ENCODE measurements at regions not wholly inside any gene's neighbourhood (a gene's known extent, or its start where the extent isn't known, plus 50 kb on each side); places are given as distances from the start of the nearest gene placed in this dataset.

GRCh38 chr16:59432896-59433295 is 698.8 kb upstream of the GOT2 start:
- TF ChIP-seq CTCF (IDR thresholded peaks at IDR 0.05; ENCODE audit: insufficient read depth, low read depth, low read length): no peak
- CTCF ChIA-PET: no interaction called here
- Histone ChIP-seq H3K36me3 (ENCODE audit: control insufficient read depth, insufficient read depth, low read length) (no peaks in the 10 kb centered on the region), H3K4me3 (ENCODE audit: low read depth, low read length) (no peak overlapping the region), H3K27me3 (ENCODE audit: control insufficient read depth, insufficient read depth, low read length) (no peaks in the 10 kb centered on the region)
- POLR2A ChIA-PET: no interaction called here
- no peak for DNase-seq (ENCODE audit: low read depth)

DNA sequence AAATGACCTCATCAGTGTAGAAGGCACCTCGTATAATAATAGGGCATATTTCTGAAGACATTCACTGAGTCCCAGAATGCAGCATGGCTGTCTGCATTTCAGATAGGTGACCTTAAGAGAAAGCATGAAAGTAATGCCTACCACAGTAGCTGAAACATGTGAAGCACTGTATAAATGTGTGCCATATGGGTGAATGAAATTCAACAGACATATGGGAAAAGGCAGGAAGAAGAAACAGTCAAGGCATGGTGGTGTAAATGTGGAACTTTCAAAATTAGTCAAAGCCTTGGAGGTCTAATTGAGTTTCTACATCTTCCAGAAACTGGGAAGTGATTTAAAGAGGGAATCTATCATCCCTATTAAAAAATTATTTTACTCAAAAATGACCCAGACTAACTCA is 698.2 kb upstream of the GOT2 start:
- TF ChIP-seq CTCF (IDR thresholded peaks at IDR 0.05; ENCODE audit: insufficient read depth, low read depth, low read length): no peak
- POLR2A ChIA-PET: no interaction called here
- no peaks in the 10 kb centered on the region for H3K27me3 ChIP-seq (ENCODE audit: control insufficient read depth, insufficient read depth, low read length)
- DNase-seq (ENCODE audit: low read depth): no peak
- CTCF ChIA-PET: no interaction called here
- H3K36me3 ChIP-seq (ENCODE audit: control insufficient read depth, insufficient read depth, low read length): no peaks in the 10 kb centered on the region
- no peak overlapping the region for H3K4me3 ChIP-seq (ENCODE audit: low read depth, low read length)

DNA sequence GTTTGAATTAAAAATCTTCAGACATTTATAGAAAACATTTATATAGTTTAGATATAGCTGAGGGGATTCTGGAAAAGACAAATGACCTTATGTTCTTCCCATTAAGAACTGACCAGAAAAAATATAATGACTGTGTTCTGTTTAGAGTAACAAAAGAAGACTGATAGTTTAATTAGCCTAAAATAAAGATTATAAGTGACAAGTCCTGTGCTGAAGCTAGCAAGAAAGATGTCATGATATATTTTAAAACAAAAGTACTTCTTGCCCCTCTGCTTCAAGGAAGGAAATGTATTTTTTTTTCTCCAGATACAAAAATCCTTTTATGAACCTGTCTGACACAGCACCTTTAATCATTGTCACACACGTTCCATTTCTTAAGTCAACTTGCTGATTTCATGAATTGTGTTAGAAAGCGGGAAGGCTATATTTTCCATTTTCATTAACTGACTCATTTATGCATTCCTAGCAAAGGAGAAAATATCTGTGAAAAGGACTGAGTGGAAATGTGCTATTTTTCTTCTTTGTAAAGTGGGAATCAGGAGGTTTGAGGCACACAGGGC is 690.7 kb upstream of the GOT2 start:
- POLR2A ChIA-PET: no interaction called here
- no peak for DNase-seq (ENCODE audit: low read depth)

GRCh38 chr16:59411961-59412841 is 678.1 kb upstream of the GOT2 start:
- DNase-seq (ENCODE audit: low read depth): no peak
- ChIA-PET POLR2A (no interaction called here), CTCF (interaction anchor here (1.0 to 1.2 kb wide), 2 partner anchors 19 to 598 kb away, joined by 3 to 4 read pairs; no protein-coding TSS in a partner anchor)
- TF ChIP-seq CTCF (IDR thresholded peaks at IDR 0.05; ENCODE audit: insufficient read depth, low read depth, low read length): peak; percentile 37
- H3K27me3 ChIP-seq (ENCODE audit: control insufficient read depth, insufficient read depth, low read length): no peaks in the 10 kb centered on the region
- no peak overlapping the region for H3K4me3 ChIP-seq (ENCODE audit: low read depth, low read length)
- no peaks in the 10 kb centered on the region for H3K36me3 ChIP-seq (ENCODE audit: control insufficient read depth, insufficient read depth, low read length)

More for the DNA sequence above, 690.7 kb upstream of the GOT2 start:
- TF ChIP-seq CTCF (IDR thresholded peaks at IDR 0.05; ENCODE audit: insufficient read depth, low read depth, low read length): no peak
- no peaks in the 10 kb centered on the region for H3K36me3 ChIP-seq (ENCODE audit: control insufficient read depth, insufficient read depth, low read length)
- H3K4me3 ChIP-seq (ENCODE audit: low read depth, low read length): no peak overlapping the region
- CTCF ChIA-PET: interaction anchor here (0.6 kb wide), 1 partner anchor 1553 kb away, joined by 4 read pairs; no protein-coding TSS in a partner anchor
- H3K27me3 ChIP-seq (ENCODE audit: control insufficient read depth, insufficient read depth, low read length): no peaks in the 10 kb centered on the region

DNA sequence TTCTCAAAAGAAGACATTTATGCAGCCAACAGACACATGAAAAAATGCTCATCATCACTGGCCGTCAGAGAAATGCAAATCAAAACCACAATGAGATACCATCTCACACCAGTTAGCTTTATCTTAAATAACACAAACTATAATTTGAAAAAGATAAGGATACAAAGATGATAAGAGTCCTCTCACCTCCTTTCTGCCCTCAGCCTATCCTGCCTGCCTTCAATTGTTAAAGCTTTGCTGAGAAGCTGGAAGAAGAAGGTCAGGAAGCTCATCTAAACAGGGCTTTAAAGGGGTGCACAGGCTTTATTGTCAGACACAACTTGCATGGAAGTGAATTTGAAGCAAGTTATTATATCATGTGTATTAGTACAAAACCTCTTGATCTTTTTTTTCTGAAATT is 676.3 kb upstream of the GOT2 start:
- DNase-seq (ENCODE audit: low read depth): no peak
- Histone ChIP-seq H3K27me3 (ENCODE audit: control insufficient read depth, insufficient read depth, low read length) (no peaks in the 10 kb centered on the region), H3K4me3 (ENCODE audit: low read depth, low read length) (no peak overlapping the region), H3K36me3 (ENCODE audit: control insufficient read depth, insufficient read depth, low read length) (no peaks in the 10 kb centered on the region)
- ChIA-PET CTCF (no interaction called here), POLR2A (no interaction called here)
- no peak for TF ChIP-seq CTCF (IDR thresholded peaks at IDR 0.05; ENCODE audit: insufficient read depth, low read depth, low read length)

All from BJ (cell line).